Pons (tissue), 1 donor: ENCODE measurements at regions not wholly inside any gene's neighbourhood (a gene's known extent, or its start where the extent isn't known, plus 50 kb on each side); places are given as distances from the start of the nearest gene placed in this dataset.

ENCODE experiments used
- DNase-seq: peaks from one replicate; pipeline ENCODE4 v3.0.0-alpha.2; 2016; ENCODE audit warnings: low spot score

DNA sequence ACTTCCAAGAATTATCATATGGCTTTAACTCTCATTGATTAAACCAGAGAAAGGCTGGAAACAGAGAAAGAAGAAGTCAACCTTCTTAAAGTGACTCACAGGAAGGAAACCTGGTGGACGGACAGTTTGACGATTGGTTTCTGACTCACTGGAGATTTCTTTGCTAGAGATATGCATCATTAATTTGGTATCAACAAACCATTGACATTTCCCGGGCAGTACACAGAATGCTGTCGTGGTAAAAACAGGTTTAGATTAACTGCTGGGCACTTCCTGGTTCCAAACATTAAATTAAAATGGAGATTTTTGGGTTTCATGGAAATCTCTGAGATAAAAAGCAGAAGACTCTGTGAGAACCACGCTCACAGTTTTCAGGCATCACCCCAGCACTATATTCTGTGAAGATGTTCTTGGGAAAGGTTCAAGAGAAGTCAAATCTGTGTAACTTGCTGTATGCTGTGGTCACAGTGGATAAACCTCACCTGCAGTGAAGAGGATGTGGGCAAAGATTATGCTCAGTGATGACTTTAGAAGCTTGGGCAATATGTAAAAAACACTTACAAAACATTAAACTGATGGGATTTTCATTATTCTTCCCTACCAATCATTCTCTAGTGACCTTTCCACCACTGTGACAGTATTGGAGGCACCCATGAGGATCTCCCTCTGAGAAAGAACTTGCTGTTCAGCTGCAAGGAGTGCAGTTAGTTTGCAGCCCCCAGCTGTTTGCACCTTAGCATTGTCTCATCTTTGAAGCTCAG lies 61.1 kb upstream of the CD44 start:
- no peak for DNase-seq

DNA sequence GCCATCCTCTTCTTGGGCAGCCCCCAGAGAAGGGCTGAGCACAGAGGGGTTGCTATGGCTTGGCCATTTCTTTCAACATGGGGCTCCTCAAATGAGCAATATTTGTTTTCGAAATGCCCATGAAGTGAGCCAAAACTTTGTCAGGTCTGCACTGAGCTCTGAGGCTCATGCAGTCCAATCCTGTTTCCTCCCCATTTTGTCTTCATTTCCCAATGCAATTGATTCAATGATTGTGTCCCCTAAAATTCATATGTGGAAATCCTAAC lies 60.6 kb upstream of the CD44 start:
- DNase-seq: no peak

DNA sequence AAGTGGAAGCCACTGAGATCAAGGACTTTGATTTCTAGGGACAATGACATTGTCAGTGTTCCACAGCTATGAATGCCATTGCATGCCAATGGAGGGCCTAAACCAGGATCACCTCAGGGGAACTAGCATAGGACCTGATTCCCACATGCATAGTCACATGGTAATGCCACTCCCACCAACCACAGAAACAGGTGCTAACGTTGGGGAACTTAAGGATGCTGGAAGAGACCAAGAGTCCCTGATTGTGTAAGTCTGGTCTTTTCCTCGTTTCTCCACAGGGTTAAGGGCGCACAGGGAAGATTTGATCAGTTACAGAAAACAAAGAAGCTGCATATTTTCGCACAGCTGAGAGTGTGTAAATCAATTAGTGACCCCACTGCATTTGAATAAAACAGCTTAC lies 59.4 kb upstream of the CD44 start:
- DNase-seq: no peak

DNA sequence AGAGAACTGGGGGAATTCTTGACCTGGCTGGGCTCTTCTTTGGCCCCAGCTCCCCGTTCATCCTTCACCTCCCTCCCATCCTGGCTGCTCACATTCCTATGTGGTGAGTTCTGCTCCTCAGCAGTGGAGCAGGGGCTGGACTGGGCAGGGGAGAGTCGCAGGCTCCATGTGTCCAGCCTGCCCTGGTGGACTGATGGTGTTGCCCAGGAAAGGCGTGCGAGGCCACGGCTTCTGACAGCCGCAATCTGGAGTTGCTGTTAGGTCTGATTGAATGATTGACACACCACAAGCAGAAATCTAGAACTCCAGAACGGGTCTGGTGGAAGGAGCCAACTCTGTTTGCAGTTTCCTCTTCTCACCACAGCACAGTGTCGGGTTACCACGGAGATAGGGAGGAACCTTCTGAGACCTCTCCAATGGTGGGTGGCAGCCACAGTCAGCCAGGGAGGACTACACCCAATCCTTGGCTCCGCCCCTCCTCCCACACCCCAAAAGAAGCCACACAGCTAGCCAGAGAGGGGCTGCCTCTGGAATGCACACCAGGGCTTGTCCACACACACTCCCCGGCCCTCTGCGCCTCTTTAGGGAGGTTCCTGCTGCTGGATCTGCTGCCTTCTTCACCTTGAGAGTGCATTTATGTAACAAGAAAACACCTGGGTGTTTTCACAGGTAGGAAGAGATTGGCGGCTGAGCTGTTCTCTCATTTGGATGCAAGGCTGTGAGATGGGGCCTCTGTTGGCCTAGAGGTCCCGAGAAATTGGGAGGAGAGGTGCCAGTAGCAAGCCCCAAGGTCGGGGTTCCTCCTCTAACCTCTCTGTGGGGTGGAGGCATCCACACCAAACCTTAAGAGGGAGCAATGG lies 56.4 kb upstream of the CD44 start:
- peak; percentile 67 for DNase-seq

DNA sequence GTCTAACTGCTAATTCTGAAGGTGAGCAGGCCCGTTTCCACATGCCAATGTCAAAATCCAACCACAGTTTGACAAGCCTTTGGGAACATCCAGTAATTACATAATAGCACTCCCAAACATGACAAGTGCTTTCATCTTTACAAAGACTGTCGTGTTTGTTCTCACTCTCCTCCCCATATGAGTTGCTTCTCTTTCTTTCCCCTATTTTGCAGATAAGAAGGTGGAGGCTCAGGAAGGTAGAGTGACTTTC lies 55.9 kb upstream of the CD44 start:
- no peak for DNase-seq

DNA sequence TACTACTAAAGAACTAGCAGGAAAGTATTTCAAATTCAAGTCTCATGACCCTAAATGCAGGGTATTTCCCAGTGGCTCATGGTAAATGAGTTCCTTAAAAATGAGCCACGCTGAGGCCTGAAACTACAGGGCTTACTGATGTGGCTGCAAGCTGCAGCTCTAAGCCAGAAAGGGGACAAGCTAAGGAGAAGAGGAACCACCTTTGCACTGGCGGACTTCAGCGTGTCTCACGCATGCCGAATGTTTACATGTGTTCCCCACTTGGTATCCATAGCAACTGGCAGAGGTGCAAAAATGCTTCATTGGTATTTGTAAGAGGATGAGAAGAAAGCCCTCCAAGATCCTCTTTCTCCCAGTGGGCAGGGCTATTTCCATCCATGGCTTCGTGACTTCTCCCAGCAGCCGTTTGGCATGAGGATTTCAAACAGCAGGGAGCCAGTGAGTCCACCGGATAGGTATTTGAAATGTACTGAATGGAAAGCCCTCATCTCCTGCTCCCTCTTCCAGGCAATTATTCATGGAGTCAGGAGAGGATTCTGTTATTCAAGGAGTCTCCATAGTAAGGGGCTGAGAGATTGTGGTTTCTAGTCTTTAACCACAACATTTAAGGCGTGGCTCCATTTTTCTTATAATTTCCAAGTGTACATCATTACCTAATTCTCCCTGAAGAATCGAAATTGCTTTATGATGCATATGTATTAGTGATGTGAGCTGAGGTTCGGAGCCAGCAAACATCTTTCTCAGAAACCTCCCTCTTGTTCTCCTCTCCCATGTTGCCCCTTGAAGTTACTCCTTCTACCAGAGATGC lies 55.3 kb upstream of the CD44 start:
- DNase-seq: peak; percentile 74

DNA sequence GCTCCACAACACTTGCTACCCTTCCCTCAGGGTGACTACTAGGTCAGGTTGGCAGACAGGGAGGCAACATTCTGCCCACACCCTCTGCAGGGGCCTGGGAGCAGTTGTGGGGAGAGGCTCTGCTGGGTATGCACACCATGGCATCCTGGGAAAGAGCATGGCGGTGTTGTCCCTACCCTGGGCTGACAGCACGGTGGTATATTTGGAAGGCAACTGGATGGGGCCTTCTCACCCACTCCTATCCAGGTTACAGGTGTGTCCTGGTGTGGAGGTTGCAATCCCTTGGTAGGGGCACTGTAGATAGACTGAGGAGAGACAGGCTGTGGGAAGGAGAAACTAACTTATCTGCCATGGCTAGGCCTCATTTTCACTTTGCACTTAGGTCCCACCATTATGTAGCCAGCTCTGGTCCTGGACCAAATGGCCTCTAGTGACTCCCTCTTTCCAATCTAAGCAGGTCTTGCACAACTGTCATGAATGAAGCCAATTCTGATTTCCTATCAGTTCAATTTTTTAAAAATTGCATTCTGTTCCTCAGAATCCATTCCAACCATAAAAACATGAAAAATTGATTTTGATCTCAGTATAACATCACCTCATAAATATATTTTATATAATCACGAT lies 54.0 kb upstream of the CD44 start:
- no peak for DNase-seq

DNA sequence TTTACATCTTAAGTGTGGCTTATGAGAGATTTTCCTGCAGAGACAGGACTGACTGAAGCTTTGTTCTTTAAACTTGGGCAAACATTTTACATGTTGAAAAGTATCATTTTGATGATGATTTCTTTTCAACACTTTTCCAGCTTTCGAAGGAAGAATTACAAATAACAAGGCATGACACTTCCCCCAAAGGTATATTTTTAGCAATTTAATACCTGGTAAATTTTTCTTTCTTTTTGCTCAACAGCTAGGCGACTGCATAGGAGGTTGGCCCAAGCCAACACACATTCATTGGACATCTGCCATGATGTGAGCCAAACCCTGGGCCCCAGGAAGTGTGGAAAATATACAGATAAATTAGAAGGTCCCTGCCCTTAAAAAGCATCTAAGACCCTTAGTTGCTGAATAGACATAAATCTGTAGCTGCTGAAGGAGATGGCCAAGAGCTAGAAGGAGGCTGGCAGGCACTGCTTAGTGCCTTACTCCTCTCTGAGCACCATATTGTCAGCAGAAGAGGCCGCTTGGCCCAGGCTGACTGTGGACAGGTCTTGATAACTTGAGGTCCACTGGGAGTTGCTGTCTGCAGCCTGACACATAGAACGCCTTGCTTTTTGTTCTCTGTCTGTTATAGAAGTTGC lies 53.3 kb upstream of the CD44 start:
- no peak for DNase-seq

DNA sequence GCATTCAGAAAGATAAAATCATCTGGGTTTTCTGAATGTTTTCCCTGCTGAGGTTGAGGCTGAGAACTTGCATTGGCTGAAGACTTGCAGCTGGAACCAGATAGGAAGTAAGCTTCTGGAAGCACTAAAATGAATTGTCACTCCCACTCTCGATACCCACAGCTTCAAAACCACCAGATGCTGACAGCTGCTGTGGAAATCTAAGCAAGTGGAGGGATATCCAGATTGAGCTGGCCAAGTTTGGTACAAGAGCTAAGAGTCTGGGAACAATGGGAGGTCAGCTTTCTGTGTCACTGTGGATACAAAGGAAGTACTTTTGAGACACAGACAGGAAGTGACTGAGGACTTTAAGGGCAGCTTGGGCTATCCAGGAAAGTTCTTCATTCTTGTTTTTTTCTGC lies 51.3 kb upstream of the CD44 start:
- no peak for DNase-seq

DNA sequence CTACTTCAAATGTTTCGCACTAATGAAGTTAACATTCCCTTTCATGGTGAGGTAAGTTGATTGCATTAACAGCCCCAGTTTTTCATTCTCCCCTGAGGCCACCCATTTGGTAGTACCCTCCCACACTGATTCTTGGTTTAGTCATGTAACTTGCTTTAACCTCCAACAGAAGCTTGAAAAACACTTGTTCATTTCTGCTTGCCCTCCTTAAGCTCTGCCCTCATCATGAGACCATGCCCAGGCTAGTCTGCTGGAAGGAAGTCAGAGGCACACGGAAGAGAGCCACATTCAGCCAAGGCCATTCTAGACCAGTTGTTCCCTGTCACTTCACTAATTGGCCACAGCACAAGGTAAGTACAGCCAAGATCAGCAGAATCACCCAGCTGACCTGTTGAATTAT lies 50.7 kb upstream of the CD44 start:
- no peak for DNase-seq

DNA sequence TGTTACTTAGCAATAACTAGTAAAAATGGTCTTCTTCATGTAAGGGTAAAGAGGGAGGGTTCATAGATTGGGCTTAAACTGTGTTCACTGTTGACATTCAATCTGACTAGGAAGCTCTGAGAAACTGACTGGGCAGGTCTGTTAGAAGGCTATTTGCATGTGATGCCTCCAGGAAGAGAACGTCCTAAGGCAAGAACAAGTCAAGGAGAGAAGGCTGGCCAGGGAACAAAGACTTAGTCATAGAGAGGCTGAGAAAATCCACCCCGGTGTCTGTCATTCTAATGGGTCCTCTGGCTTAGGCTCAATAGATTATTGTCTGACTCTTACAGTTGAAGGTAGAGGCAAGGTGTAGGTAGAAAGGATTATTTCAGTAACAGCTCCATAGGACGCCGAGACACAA lies 50.3 kb upstream of the CD44 start:
- no peak for DNase-seq
